GM12874 (cell line): ENCODE measurements at regions not wholly inside any gene's neighbourhood (a gene's known extent, or its start where the extent isn't known, plus 50 kb on each side); places are given as distances from the start of the nearest gene placed in this dataset.

Experiments used
- CTCF ChIP-seq: IDR thresholded peaks from 2 replicates; pipeline ENCODE4 v1.5.1; 2011; ENCODE audit warnings: low read depth, mild to moderate bottlenecking, control low read depth, low read length, moderate library complexity; ENCODE audit not compliant: insufficient read depth

GRCh38 chr7:26583094-26583648, 281.2 kb downstream of the SKAP2 start:
- no peak for TF ChIP-seq CTCF

GRCh38 chr7:26584326-26584725, 280.1 kb downstream of the SKAP2 start:
- no peak for TF ChIP-seq CTCF

GRCh38 chr7:26584987-26585665, 279.3 kb downstream of the SKAP2 start:
- TF ChIP-seq CTCF: no peak

GRCh38 chr7:26587536-26587935, 276.9 kb downstream of the SKAP2 start:
- no peak for TF ChIP-seq CTCF

- no peak for TF ChIP-seq CTCF
These were observed 275.9 kb downstream of the SKAP2 start for GRCh38 chr7:26588511-26588910.

GRCh38 chr7:26590709-26591108, 273.7 kb downstream of the SKAP2 start:
- no peak for TF ChIP-seq CTCF

- no peak for TF ChIP-seq CTCF
These were observed 272.4 kb downstream of the SKAP2 start for GRCh38 chr7:26592011-26592410.
